Chondrocyte (in vitro differentiated cells): ENCODE measurements at regions not wholly inside any gene's neighbourhood (a gene's known extent, or its start where the extent isn't known, plus 50 kb on each side); places are given as distances from the start of the nearest gene placed in this dataset.

Experiments used
- DNase-seq: peaks from one replicate; pipeline ENCODE4 v3.0.0; 2021; ENCODE audit warnings: mixed read lengths, low spot score
- H3K27ac Mint-ChIP-seq: one replicate; pipeline ENCODE4 v1.8.0; 2021; ENCODE audit warnings: mild to moderate bottlenecking, moderate library complexity, mixed read lengths; ENCODE audit not compliant: unreplicated experiment
- H3K27me3 Mint-ChIP-seq: 2 replicates; pipeline ENCODE4 v1.8.0; 2021; ENCODE audit warnings: low read depth, mixed read lengths
- H3K36me3 Mint-ChIP-seq: 2 replicates; pipeline ENCODE4 v1.8.0; 2021; ENCODE audit warnings: low read depth, mixed read lengths
- H3K4me1 Mint-ChIP-seq: 2 replicates; pipeline ENCODE4 v1.8.0; 2021; ENCODE audit warnings: low read depth, mild to moderate bottlenecking, mixed read lengths
- H3K4me3 Mint-ChIP-seq: one replicate; pipeline ENCODE4 v1.8.0; 2021; ENCODE audit warnings: mild to moderate bottlenecking, moderate library complexity, mixed read lengths; ENCODE audit not compliant: unreplicated experiment
- H3K9me3 Mint-ChIP-seq: 2 replicates; pipeline ENCODE4 v1.8.0; 2021; ENCODE audit warnings: low read depth, mixed read lengths
- TF ChIP-seq, protein P1 (sequence below): fragments of 200-600 bp; sonication (generic); IDR thresholded peaks from 2 replicates; pipeline ENCODE4 v1.5.0; 2021; ENCODE audit warnings: antibody characterized with exemption, mild to moderate bottlenecking, moderate library complexity

DNA sequence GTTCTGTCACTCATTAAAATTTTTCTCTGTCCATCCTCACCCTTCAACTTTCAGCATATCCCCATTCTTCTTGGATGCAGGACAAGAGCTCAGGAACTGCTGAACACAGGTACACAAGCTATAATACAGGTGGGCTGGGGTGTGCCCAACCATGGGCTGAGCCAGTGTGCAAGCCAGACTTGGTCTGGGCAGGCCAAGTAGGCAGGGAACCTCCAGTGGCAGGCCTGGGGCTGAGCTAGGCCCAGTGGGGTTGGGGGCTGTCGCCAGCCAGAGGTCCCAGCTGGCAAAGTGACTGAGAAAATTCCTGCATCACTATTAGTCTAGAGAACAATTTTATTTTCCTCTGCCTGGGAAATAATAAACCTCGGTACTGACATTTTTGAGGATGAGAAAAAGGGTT, 202.9 kb downstream of the LRRC3B start:
- DNase-seq, result peak; percentile 59
- H3K27me3 Mint-ChIP-seq, result no peaks in the 10 kb centered on the region
- peaks cover 48% of the 10 kb centered on the region for H3K9me3 Mint-ChIP-seq
- H3K36me3 Mint-ChIP-seq, result no peaks in the 10 kb centered on the region
- TF ChIP-seq, protein P1, sequence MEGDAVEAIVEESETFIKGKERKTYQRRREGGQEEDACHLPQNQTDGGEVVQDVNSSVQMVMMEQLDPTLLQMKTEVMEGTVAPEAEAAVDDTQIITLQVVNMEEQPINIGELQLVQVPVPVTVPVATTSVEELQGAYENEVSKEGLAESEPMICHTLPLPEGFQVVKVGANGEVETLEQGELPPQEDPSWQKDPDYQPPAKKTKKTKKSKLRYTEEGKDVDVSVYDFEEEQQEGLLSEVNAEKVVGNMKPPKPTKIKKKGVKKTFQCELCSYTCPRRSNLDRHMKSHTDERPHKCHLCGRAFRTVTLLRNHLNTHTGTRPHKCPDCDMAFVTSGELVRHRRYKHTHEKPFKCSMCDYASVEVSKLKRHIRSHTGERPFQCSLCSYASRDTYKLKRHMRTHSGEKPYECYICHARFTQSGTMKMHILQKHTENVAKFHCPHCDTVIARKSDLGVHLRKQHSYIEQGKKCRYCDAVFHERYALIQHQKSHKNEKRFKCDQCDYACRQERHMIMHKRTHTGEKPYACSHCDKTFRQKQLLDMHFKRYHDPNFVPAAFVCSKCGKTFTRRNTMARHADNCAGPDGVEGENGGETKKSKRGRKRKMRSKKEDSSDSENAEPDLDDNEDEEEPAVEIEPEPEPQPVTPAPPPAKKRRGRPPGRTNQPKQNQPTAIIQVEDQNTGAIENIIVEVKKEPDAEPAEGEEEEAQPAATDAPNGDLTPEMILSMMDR, result no peak
- no peak overlapping the region for H3K4me3 Mint-ChIP-seq
- no peaks in the 10 kb centered on the region for H3K4me1 Mint-ChIP-seq
- H3K27ac Mint-ChIP-seq, result no peak overlapping the region

DNA sequence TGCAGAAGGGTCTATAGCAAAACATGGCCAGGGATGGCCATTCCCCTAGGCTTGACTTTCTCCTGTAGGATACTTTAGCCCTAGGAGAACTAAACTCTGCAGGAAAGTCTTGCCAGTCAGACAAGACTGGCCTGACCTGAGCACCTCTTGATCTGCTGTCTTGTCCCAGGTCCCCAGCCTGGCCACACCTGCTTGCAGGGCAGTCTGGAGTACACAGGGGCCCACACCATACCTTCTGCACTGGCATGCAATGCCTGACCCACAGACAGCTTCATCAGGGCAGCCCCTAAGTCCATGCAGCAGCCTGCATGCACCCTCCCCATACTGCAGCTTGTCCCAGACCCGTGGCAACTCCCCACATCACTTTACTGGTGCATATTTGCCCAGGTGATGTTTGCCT, 204.6 kb downstream of the LRRC3B start:
- Mint-ChIP-seq H3K27me3 (no peaks in the 10 kb centered on the region), H3K36me3 (no peaks in the 10 kb centered on the region), H3K9me3 (peaks cover 42% of the 10 kb centered on the region), H3K4me3 (no peak overlapping the region), H3K27ac (no peak overlapping the region), H3K4me1 (no peaks in the 10 kb centered on the region)
- TF ChIP-seq, protein P1, result no peak
- peak; percentile 63 for DNase-seq

DNA sequence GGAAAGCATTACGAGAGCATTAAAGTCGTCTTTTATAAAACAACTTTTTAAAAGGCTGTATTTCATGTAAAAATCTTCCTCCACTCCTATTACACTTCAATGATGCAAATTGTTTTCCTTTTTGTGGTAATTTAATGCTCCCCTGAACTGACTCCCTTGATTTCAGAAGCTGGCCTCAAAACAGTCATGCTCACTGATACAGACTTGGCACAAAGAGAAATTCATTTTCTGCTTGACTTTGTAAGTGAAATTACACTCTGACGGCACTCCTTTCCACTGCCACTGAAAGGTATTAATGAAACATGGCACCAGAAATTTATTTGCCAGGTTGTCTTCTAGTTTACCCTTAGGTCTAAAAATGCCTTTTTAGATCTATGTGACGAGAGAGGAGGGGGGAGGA, 215.5 kb downstream of the LRRC3B start:
- H3K4me1 Mint-ChIP-seq, result no peaks in the 10 kb centered on the region
- H3K36me3 Mint-ChIP-seq, result no peaks in the 10 kb centered on the region
- H3K27ac Mint-ChIP-seq, result no peak overlapping the region
- H3K27me3 Mint-ChIP-seq, result no peaks in the 10 kb centered on the region
- no peak overlapping the region for H3K4me3 Mint-ChIP-seq
- TF ChIP-seq, protein P1, result no peak
- no peaks in the 10 kb centered on the region for H3K9me3 Mint-ChIP-seq
- DNase-seq, result no peak

DNA sequence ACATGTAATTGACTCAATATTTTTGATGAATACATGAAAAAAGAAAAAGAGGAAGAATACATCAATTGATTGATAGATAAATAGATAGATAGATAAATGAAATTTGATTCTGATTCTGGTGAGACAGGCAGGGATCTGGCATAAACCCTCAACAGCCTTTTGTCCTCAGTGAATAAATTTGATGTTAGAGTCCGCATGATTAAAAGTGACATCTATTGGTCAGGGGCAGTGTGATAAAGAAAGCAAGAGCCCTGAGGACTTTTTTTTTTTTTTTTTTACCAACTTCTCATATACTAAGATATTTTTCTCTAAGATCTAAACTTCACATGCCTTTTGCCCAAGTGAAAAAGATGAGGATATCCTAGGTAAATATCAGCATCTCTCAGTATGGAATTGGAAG, 216.4 kb downstream of the LRRC3B start:
- Mint-ChIP-seq H3K27ac (no peak overlapping the region), H3K4me3 (no peak overlapping the region), H3K36me3 (no peaks in the 10 kb centered on the region), H3K27me3 (no peaks in the 10 kb centered on the region), H3K4me1 (no peaks in the 10 kb centered on the region), H3K9me3 (no peaks in the 10 kb centered on the region)
- no peak for DNase-seq
- TF ChIP-seq, protein P1, result no peak

- Mint-ChIP-seq H3K4me3 (no peak overlapping the region), H3K27me3 (no peaks in the 10 kb centered on the region), H3K9me3 (no peaks in the 10 kb centered on the region), H3K4me1 (no peaks in the 10 kb centered on the region), H3K36me3 (no peaks in the 10 kb centered on the region), H3K27ac (no peak overlapping the region)
- no peak for DNase-seq
- TF ChIP-seq, protein P1, result no peak
These were observed 217.8 kb downstream of the LRRC3B start for GRCh38 chr3:26840272-26840870.
